H9 (cell line): ENCODE measurements at regions not wholly inside any gene's neighbourhood (a gene's known extent, or its start where the extent isn't known, plus 50 kb on each side); places are given as distances from the start of the nearest gene placed in this dataset.

ENCODE experiments used
- DNase-seq: peaks from one replicate; pipeline ENCODE4 v3.0.0-alpha.2; 2017
- H2AFZ ChIP-seq: one replicate; pipeline ENCODE4 v1.6.1; 2013; ENCODE audit warnings: mild to moderate bottlenecking, low read length, control low read depth, moderate library complexity
- H2AK5ac ChIP-seq: 2 replicates; pipeline ENCODE4 v1.6.1; 2013; ENCODE audit warnings: low read length, control low read depth, mixed read lengths; ENCODE audit not compliant: insufficient read length
- H2BK120ac ChIP-seq: one replicate; pipeline ENCODE4 v1.6.1; 2013; ENCODE audit warnings: low read depth, mild to moderate bottlenecking, low read length, control low read depth, inconsistent platforms; ENCODE audit not compliant: poor library complexity, severe bottlenecking
- H2BK12ac ChIP-seq: 2 replicates; pipeline ENCODE4 v1.6.1; 2013; ENCODE audit warnings: low read length, control low read depth, mixed read lengths, low read depth; ENCODE audit not compliant: insufficient read length
- H2BK15ac ChIP-seq: 2 replicates; pipeline ENCODE4 v1.6.1; 2013; ENCODE audit warnings: low read depth, low read length, control low read depth
- H2BK20ac ChIP-seq: one replicate; pipeline ENCODE4 v1.6.1; 2013; ENCODE audit warnings: low read depth, mild to moderate bottlenecking, low read length, control low read depth, inconsistent platforms; ENCODE audit not compliant: poor library complexity, severe bottlenecking
- H2BK5ac ChIP-seq: 2 replicates; pipeline ENCODE4 v1.6.1; 2013; ENCODE audit warnings: low read length, control low read depth, mixed read lengths; ENCODE audit not compliant: insufficient read length
- H3K14ac ChIP-seq: 2 replicates; pipeline ENCODE4 v1.6.1; 2013; ENCODE audit warnings: low read length, control low read depth; ENCODE audit not compliant: insufficient read depth
- H3K18ac ChIP-seq: 2 replicates; pipeline ENCODE4 v1.6.1; 2013; ENCODE audit warnings: low read depth, mild to moderate bottlenecking, mixed read lengths, low read length, control low read depth; ENCODE audit not compliant: insufficient read length
- H3K23ac ChIP-seq: 2 replicates; pipeline ENCODE4 v1.6.1; 2013; ENCODE audit warnings: low read length, control low read depth, mixed read lengths, low read depth; ENCODE audit not compliant: insufficient read length
- H3K23me2 ChIP-seq: 2 replicates; pipeline ENCODE4 v1.6.1; 2013; ENCODE audit warnings: low read depth, mild to moderate bottlenecking, mixed read lengths, low read length, control low read depth; ENCODE audit not compliant: insufficient read length, poor library complexity, severe bottlenecking
- H3K27ac ChIP-seq: 2 replicates; pipeline ENCODE4 v1.5.1; 2013; ENCODE audit warnings: low read length, control low read depth, mixed read lengths, low read depth; ENCODE audit not compliant: insufficient read length
- H3K27me3 ChIP-seq: 2 replicates; pipeline ENCODE4 v1.6.1; 2013; ENCODE audit warnings: low read length, control low read depth, inconsistent platforms; ENCODE audit not compliant: insufficient read depth
- H3K4ac ChIP-seq: 2 replicates; pipeline ENCODE4 v1.6.1; 2013; ENCODE audit warnings: low read depth, mild to moderate bottlenecking, control low read depth, inconsistent platforms, low read length, moderate library complexity
- H3K4me1 ChIP-seq: 2 replicates; pipeline ENCODE4 v1.6.1; 2013; ENCODE audit warnings: low read length, control low read depth, inconsistent platforms; ENCODE audit not compliant: insufficient read depth
- H3K4me2 ChIP-seq: 2 replicates; pipeline ENCODE4 v1.6.1; 2013; ENCODE audit warnings: low read length, control low read depth, mixed read lengths; ENCODE audit not compliant: insufficient read length, insufficient read depth
- H3K56ac ChIP-seq: 2 replicates; pipeline ENCODE4 v1.6.1; 2013; ENCODE audit warnings: low read depth, mild to moderate bottlenecking, mixed read lengths, low read length, control low read depth; ENCODE audit not compliant: insufficient read length
- H3K79me1 ChIP-seq: 2 replicates; pipeline ENCODE4 v1.6.1; 2013; ENCODE audit warnings: low read depth, mild to moderate bottlenecking, moderate library complexity, low read length, control low read depth, inconsistent platforms; ENCODE audit not compliant: insufficient read depth, poor library complexity, severe bottlenecking
- H3K79me2 ChIP-seq: 2 replicates; pipeline ENCODE4 v1.6.1; 2013; ENCODE audit warnings: low read length, control low read depth, inconsistent platforms; ENCODE audit not compliant: insufficient read depth
- H3K9ac ChIP-seq: 2 replicates; pipeline ENCODE4 v1.6.1; 2013; ENCODE audit warnings: low read length, control low read depth, mixed read lengths; ENCODE audit not compliant: insufficient read length; ENCODE audit errors: extremely low read depth
- H3K9me3 ChIP-seq: one replicate; pipeline ENCODE4 v1.6.1; 2013; ENCODE audit warnings: low read depth, low read length, inconsistent platforms; ENCODE audit not compliant: control insufficient read depth
- H3T11ph ChIP-seq: one replicate; pipeline ENCODE4 v1.6.1; 2013; ENCODE audit warnings: mild to moderate bottlenecking, low read length, control low read depth, inconsistent platforms
- H4K20me1 ChIP-seq: one replicate; pipeline ENCODE4 v1.6.1; 2013; ENCODE audit not compliant: control insufficient read depth, insufficient read length, insufficient read depth
- H4K5ac ChIP-seq: 2 replicates; pipeline ENCODE4 v1.6.1; 2013; ENCODE audit warnings: low read depth, mild to moderate bottlenecking, mixed read lengths, low read length, control low read depth; ENCODE audit not compliant: insufficient read length
- H4K8ac ChIP-seq: replicated peaks from 2 replicates; pipeline ENCODE4 v1.6.1; 2013; ENCODE audit warnings: low read length, control low read depth, mixed read lengths, low read depth; ENCODE audit not compliant: insufficient read length
- H4K91ac ChIP-seq: 2 replicates; pipeline ENCODE4 v1.6.1; 2013; ENCODE audit warnings: low read depth, mild to moderate bottlenecking, moderate library complexity, mixed read lengths, low read length, control low read depth; ENCODE audit not compliant: insufficient read length
- H3K27ac Mint-ChIP-seq, 3 experiments: 2 replicates in 2 of 3; 3 replicates in 1 of 3; pipeline ENCODE4 v1.8.0; 2020 to 2021; ENCODE audit warnings: mixed read lengths in 3 of 3, mild to moderate bottlenecking in 1 of 3, moderate library complexity in 1 of 3
- H3K27me3 Mint-ChIP-seq: 2 replicates; pipeline ENCODE4 v1.8.0; 2021; ENCODE audit warnings: low read depth, mild to moderate bottlenecking, moderate library complexity, mixed read lengths
- H3K36me3 Mint-ChIP-seq, 3 experiments: 2 replicates in 2 of 3; 3 replicates in 1 of 3; pipeline ENCODE4 v1.8.0; 2020 to 2021; ENCODE audit warnings: low read depth in 3 of 3, mixed read lengths in 3 of 3; ENCODE audit not compliant: insufficient read depth in 1 of 3
- H3K4me1 Mint-ChIP-seq, 2 experiments: 2 replicates each; pipeline ENCODE4 v1.8.0; 2020; ENCODE audit warnings: mixed read lengths in 2 of 2
- H3K4me3 Mint-ChIP-seq, 2 experiments: 2 replicates in 1 of 2; 3 replicates in 1 of 2; pipeline ENCODE4 v1.8.0; 2020 to 2021; ENCODE audit warnings: mild to moderate bottlenecking in 2 of 2, mixed read lengths in 2 of 2, moderate library complexity in 1 of 2
- H3K9me3 Mint-ChIP-seq, 2 experiments: 2 replicates in 1 of 2; 3 replicates in 1 of 2; pipeline ENCODE4 v1.8.0; 2020; ENCODE audit warnings: mild to moderate bottlenecking in 2 of 2, mixed read lengths in 2 of 2, moderate library complexity in 1 of 2
- TF ChIP-seq, protein P1 (sequence below): fragments of 200-600 bp; sonication (generic); conservative IDR thresholded peaks from 3 replicates; pipeline ENCODE4 v1.8.0; 2021; ENCODE audit warnings: antibody characterized with exemption, mild to moderate bottlenecking

DNA sequence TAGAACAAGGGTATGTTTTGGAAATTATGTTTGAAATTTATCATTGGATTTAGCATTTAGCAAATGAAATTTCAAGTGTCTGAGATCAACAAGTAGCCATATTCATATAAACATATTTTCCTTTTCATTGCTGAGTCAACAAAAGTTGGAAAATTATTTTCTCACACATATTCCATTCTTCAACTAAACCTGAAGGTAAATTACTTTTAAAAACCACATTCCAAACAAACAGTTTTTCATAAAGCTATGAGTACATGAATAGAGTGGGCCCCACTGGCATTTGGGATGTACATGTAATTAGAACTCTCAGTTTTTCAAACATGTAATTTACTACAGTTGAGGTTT is 178.3 kb upstream of the MKLN1 start:
- H4K91ac ChIP-seq: no peak overlapping the region
- Mint-ChIP-seq H3K36me3 (no peaks in the 10 kb centered on the region), H3K27ac (no peak overlapping the region), H3K9me3 (no peaks in the 10 kb centered on the region), H3K27me3 (no peaks in the 10 kb centered on the region), H3K4me1 (no peaks in the 10 kb centered on the region), H3K4me3 (no peak overlapping the region)
- no peak overlapping the region for H4K8ac ChIP-seq
- H3K4me1 ChIP-seq: no peaks in the 10 kb centered on the region
- H3K4me2 ChIP-seq: no peak overlapping the region
- H3K23ac ChIP-seq: no peak overlapping the region
- H3K4ac ChIP-seq: no peak overlapping the region
- TF ChIP-seq, protein P1, sequence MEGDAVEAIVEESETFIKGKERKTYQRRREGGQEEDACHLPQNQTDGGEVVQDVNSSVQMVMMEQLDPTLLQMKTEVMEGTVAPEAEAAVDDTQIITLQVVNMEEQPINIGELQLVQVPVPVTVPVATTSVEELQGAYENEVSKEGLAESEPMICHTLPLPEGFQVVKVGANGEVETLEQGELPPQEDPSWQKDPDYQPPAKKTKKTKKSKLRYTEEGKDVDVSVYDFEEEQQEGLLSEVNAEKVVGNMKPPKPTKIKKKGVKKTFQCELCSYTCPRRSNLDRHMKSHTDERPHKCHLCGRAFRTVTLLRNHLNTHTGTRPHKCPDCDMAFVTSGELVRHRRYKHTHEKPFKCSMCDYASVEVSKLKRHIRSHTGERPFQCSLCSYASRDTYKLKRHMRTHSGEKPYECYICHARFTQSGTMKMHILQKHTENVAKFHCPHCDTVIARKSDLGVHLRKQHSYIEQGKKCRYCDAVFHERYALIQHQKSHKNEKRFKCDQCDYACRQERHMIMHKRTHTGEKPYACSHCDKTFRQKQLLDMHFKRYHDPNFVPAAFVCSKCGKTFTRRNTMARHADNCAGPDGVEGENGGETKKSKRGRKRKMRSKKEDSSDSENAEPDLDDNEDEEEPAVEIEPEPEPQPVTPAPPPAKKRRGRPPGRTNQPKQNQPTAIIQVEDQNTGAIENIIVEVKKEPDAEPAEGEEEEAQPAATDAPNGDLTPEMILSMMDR: no peak
- H3K56ac ChIP-seq: no peak overlapping the region
- no peak overlapping the region for H2BK20ac ChIP-seq
- no peak overlapping the region for H2BK15ac ChIP-seq
- no peak overlapping the region for H2AFZ ChIP-seq
- no peak overlapping the region for H3K18ac ChIP-seq
- DNase-seq: no peak
- no peak overlapping the region for H2AK5ac ChIP-seq
- H2BK5ac ChIP-seq: no peak overlapping the region
- no peaks in the 10 kb centered on the region for H3K9me3 ChIP-seq
- H2BK120ac ChIP-seq: no peak overlapping the region
- H2BK12ac ChIP-seq: no peak overlapping the region
- H3K79me1 ChIP-seq: no peaks in the 10 kb centered on the region
- no peak overlapping the region for H3K14ac ChIP-seq
- H3K9ac ChIP-seq: no peak overlapping the region
- H3K27me3 ChIP-seq: no peaks in the 10 kb centered on the region
- no peak overlapping the region for H3K27ac ChIP-seq
- no peak overlapping the region for H3T11ph ChIP-seq
- no peaks in the 10 kb centered on the region for H3K79me2 ChIP-seq
- no peaks in the 10 kb centered on the region for H3K23me2 ChIP-seq
- H4K20me1 ChIP-seq: no peaks in the 10 kb centered on the region
- H4K5ac ChIP-seq: no peak overlapping the region
